Inflammatory macrophage treated with lipopolysaccharide for 1 hour (primary cell): ENCODE measurements at regions not wholly inside any gene's neighbourhood (a gene's known extent, or its start where the extent isn't known, plus 50 kb on each side); places are given as distances from the start of the nearest gene placed in this dataset.

Experiments
- DNase-seq, 2 donors: peaks; one replicate each; pipeline ENCODE4 v3.0.0-alpha.2; 2020 to 2022

DNA sequence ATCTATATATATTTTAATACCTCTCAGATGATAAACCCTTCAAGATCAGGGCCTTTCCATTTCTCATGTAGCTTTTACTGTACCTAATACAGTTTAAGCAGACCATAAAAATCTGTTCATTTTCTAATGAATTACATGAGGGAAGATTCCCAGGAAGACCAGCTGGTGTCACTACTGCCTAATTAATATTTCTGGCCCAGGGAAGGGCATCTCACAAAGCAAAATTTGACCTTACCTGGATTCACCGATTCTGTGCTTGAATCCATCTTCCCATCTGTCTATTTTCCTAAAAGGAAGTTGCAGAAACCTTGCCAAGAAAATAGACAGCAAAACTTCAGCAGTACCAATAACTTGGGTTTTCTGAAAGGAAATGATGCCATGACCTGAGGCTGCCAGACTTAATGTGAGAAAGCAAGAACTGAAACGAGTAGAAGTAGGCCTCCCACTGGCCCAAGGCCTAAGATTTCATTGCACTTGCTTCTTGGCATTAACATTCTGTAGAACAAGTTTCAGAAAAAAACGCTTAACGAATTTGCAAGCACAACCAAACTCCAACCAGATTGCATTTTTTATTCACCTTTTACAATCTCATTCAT is 83.0 kb upstream of the GLIS3 start:
- peak in 1 of 2 donors; percentile 19 for DNase-seq

DNA sequence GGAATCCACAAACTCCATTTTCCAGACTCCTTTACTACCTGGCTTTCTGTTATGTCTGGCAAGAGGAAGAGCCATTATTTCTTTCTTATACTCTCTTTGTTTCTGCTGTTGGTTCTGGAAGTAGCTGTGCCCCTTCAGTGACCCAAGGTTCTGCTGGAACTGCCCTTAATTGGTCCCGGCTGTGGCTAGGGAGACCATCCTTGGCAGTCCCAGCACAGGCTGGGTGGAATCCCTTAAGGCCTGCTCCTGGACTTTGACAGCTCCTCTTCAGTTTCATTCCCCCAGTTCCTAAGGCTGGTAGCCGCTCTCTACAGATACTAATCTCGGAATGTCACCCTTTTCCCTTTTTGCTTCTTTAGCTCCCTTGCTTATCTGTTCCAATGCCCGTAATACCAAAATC is 81.9 kb upstream of the GLIS3 start:
- DNase-seq = no peak

DNA sequence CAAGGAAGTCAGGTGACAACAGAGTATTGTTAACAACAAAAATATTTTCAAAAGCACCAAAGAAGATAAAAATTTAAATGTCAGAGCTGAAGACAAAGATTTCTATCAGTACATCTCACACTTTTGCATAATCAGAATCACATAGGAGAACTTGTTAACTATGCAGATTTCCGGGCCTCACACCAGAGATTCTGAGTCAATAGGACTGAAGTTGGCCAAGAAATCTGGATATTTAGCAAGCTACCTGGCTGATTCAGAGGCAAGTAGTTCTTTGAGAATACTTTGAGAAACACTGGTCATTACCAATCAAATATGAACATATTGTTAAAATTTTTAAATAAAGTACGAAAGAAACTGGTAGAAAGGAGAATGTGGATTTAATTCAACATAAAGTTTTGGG is 80.5 kb upstream of the GLIS3 start:
- DNase-seq = no peak

DNA sequence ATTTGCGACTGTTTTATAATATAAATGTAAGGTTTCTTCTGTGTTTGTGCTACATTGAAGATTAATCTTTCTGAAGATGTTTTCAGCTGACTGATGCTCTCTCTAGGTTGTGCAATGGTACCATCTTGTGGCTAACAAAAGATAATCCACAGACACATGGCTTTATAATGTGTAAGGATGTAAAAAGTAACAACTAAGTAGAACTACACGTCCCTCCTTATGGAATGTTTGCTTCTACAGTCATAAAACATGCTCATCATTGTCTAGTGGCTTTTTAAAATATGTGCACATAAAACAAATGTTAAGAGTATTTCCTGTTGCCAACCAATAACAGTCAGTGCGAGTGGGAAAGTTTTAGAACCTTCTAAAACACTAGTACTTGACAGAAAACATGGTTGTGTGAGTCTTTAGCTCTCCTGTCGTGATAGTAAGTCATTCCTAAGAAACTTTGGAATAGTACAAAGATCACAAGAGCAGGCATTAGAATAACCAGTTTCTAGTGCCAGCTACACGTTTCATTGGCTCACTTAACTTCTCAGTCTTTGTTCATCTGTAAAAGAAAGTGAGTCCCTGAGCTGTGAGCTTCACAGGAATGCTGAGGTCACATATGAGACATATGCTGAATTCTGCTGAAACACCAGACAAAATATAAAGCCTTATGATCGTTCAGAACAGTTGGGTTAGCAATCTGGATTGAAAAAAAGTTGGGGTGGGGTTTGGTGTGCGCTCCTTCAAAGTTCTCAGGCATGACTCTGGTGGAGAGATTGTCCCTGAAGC is 75.7 kb upstream of the GLIS3 start:
- no peak for DNase-seq

DNA sequence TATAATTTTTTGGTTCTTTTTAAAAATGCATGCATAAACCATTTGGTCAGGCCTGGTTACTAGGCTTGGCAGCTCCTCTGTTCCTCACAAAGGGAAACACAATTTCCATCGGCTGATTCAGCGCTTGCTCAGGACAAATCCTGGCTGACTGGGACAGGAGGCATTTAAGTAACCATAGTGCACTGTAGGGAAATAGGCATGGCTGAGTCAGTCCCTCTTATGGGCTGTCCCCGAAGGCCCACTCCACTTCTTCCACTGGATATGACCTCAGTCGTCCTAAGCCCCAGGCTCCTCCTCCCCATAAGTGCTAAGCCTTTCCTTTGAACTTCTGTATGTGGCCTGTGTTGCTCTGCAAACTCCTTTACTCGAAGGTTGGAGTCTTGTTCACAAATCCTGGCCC is 71.2 kb upstream of the GLIS3 start:
- peak in 1 of 2 donors; percentile 5 for DNase-seq

DNA sequence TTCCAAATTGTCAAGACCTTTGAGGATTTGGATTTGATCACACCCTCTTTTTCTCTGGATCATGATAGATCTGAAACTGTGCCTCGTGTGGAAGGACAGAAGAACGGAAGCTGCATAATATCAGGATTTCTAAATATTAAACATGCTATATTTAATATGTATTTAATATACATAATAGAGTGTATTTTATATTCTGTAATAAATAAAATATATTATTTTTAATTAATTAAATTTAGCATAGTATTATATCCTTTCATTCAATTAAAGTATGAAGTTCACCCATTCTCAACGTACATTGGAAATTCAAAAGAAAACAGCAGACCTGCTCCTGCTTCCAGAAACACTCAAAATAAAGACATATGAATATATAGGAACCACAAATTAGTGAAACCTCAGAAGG is 70.6 kb upstream of the GLIS3 start:
- DNase-seq = no peak

DNA sequence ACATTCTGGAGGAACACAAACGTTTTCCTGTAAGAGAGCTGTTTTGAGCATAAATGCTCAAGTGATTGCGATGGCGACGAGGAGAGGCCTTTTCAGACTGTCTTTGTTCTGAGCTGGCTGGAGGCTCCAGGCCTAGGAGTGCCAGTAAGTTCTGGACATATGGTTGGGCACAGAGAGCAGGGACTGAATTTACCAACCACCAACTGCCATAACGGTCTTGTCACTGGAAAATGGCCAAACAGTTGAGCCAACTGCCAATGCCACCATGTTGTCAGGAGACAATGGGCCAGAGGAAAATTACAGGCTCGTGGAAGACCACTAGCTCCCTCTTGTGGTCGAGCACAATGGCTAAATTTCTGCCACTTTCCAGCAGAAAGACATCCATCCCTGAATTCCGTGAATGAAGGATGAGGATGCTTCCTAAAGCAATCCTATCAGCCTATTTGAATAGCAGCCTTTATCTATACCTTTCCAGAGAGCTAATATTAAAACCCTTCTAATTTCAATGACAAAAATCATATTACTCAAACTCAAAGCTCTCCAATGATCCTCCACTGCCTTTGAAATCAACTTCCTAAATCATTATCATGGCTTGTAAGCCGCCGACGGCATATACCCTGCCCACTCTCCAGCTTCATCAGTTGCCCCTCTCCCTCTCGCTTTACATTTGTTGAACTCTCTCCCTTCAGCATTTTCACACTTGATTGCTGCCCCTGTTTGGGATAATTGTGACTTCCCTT is 66.9 kb upstream of the GLIS3 start:
- DNase-seq = peak; percentile 19 to 54

DNA sequence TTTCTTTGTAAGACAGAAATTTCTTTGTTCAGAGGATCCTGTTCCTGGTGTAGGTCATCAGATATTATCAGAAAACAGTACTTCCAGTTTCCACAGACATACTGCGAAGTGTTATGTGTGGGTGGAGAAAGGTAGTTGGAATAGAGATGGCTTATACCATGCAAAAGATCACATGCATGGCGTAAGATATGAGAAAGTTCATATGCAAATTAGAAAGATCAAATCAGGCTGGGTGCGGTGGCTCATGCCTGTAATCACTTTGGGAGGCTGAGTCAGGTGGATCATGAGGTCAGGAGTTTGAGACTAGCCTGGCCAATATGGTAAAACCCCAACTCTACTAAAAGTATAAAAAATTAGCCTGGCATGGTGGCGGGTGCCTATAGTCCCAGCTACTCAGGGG is 65.2 kb upstream of the GLIS3 start:
- DNase-seq = no peak

DNA sequence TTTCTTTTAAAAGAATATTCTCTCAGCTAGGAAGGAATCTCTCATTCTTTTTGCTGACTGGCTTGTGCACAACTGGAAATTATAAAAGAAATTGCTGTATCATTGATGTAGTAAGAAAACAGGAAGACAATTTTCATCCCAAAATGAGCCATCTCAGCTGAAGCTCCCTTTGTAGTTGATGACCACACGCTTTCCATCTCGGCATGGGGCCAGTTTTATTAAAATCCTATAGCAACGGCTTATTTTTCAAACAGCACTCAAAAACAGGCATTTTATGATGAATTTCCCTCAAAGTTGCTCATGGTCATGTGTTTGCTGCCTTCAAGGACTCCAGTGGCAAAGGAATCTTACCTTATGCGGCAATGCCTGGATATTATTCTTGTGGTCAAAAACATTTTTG is 62.4 kb upstream of the GLIS3 start:
- no peak for DNase-seq

DNA sequence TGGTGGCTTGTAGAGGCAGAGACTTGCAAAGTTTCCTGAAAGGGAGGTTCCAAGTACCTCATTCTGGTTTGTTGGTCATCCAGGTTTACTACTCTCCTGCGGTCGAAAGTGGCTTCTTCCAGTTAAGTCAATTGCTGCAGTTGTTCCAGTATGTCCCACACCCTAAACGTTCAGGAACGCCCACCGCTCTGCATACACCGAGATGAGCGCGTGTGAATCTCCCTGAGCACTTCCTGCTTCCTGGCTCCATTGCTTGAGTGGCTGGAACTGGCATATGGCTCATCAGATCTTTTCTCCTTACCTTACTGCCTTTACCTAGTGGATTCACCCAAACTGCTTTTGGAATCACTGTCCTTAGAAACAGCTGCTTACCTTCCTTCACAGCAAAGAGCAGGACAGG is 59.1 kb upstream of the GLIS3 start:
- no peak for DNase-seq

DNA sequence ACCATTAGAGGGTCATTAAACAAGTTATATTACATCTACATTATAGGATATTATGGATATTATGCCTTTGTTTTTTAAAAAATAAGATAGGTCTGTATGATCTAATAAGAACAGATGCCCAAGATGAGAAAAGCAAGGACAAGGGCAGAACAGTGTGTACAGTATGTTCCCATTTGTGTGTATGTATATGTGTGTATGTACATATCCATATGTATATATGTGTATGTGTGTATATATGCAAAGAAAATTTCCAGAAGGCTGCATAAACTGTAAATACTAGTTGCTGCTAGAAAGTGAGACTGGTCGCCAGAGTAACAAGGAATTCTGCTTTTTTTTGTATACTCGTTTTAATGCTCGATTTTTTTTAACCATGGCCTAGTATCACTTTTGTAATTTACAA is 58.1 kb upstream of the GLIS3 start:
- DNase-seq = no peak

DNA sequence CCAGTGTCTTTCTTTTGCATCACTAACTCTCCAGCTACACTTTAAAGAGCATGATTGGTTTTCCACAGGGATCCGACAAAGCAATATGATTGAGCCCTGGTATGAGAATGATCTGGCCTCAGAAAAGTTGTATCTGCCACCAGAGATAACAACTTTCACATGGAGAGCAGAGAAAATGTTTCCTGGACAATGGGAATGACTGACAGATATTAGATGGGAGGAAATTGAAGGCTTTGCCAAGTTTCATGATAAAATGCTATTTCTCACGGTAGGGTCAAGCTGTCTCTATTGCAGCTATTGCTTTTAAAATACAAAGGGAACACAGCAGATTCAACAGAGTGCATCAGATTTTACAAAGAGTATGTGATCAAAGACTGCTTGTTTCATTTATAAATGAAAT is 56.4 kb upstream of the GLIS3 start:
- DNase-seq = no peak

DNA sequence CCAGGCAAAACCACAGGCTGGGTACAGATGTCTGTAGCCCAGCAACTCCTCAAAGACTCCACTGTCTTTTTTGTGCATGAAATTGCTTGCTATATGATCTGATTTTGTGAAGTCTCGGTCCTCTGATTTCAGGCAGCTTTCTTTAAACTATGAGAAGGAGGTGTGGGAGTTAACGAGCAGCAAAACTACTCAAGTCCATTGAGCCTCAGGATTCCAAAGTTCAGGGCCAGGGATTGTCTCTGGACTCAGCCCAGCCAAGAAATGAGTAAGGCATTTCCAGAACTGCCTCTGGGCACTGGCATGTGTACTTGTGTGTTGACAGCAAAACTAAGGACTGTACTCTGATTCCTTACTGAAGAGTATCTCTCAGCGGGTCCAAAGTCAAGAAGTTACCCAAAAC is 53.4 kb upstream of the GLIS3 start:
- DNase-seq = no peak

DNA sequence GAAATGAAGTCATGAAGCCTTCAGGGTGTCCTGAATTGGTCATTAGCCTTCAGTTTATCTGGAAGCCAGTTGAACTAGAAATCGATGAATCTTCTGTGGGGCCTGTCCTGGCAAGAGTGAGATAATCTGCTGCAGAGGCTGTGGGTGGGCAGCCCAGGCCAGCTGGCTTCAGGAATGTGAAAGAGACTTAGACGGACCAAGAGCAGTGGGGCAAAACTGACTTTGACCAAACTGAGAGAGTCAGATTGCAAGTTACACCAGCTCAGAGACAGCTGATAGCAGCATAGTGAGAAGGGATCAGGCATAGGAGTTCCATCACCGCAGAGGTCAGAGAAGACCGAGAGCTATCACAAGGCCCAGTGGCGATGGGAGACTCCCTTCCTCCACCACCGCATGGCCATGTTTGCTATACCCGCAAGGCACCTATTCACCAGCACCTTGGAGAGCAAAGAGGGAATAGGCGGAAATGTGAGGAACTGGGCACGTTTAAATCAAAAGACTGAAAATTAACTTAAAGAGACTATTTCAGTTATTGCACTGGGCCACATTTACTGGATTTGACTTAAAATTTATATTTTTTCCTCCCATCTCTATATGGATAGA is 50.0 kb upstream of the GLIS3 start:
- no peak for DNase-seq
